ENCODE measurements at regions not wholly inside any gene's neighbourhood (a gene's known extent, or its start where the extent isn't known, plus 50 kb on each side); places are given as distances from the start of the nearest gene placed in this dataset.

- Histone ChIP-seq H3K36me3 (replicated peaks) (no peaks in the 10 kb centered on the region), H3K4me3 (ENCODE audit: low read depth, low read length) (no peak overlapping the region), H3K27ac (no peak overlapping the region), H3K27me3 (replicated peaks) (no peaks in the 10 kb centered on the region)
- in situ Hi-C loops (cut with HindIII; ENCODE audit: low pct_ligation_motif_present, low sequenced_read_pairs), result no loop called here
- TF ChIP-seq, protein P1, sequence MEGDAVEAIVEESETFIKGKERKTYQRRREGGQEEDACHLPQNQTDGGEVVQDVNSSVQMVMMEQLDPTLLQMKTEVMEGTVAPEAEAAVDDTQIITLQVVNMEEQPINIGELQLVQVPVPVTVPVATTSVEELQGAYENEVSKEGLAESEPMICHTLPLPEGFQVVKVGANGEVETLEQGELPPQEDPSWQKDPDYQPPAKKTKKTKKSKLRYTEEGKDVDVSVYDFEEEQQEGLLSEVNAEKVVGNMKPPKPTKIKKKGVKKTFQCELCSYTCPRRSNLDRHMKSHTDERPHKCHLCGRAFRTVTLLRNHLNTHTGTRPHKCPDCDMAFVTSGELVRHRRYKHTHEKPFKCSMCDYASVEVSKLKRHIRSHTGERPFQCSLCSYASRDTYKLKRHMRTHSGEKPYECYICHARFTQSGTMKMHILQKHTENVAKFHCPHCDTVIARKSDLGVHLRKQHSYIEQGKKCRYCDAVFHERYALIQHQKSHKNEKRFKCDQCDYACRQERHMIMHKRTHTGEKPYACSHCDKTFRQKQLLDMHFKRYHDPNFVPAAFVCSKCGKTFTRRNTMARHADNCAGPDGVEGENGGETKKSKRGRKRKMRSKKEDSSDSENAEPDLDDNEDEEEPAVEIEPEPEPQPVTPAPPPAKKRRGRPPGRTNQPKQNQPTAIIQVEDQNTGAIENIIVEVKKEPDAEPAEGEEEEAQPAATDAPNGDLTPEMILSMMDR (IDR thresholded peaks at IDR 0.05; ENCODE audit: low read depth, low read length, missing control alignments), result no peak
- no peak for DNase-seq
Measured at GRCh38 chr10:78764846-78765430, 303.8 kb upstream of the ZMIZ1 start.

DNA sequence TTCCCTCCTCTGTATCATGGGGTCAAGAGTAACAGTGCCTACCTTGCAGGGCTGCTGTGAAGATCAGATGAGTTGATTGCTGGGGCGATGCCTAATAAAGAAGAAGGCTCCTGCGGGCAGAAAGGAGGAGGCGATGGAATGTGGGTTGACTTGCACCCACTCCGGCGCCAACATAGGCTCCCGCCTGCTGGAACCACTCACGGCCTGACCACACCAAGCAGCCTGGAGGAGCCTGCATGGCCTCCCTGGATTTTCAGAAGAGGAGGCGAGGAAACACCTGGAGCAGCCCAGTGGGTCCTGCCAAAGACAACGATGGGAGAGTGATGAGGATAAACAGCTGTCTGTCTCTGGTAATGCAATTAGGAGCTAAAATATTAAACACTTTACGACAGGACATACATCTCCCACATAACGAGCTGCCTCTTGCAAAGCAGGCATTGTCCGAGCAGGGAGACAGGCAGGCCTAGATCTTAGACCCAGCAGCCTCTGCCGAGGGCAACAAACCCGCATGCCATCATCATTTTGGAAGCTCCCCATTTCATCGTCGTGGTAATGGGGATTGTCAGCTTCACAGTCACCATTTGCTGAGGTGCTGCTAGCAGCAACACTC lies 302.9 kb upstream of the ZMIZ1 start:
- Histone ChIP-seq H3K27me3 (replicated peaks) (no peaks in the 10 kb centered on the region), H3K4me3 (ENCODE audit: low read depth, low read length) (no peak overlapping the region), H3K27ac (no peak overlapping the region), H3K36me3 (replicated peaks) (no peaks in the 10 kb centered on the region)
- no peak for DNase-seq
- in situ Hi-C loops (cut with HindIII; ENCODE audit: low pct_ligation_motif_present, low sequenced_read_pairs), result no loop called here
- TF ChIP-seq, protein P1 (IDR thresholded peaks at IDR 0.05; ENCODE audit: low read depth, low read length, missing control alignments), result no peak

DNA sequence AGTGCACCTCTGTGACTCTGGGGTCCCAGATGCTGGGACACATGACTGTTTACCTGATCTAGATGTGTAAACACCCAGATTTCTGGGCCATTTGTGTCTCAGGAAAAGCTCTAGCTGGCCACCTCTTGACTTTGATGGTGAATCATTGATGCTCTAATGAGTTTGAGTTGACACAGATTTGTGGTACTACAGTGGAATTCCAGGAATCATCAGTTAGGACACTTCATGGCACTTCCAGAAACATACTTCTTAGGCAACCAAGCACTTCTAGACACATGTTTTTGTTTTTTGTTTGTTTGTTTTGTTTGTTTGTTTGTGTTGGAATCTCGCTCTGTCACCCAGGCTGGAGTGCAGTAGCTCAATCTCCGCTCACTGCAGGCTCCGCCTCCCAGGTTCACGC lies 302.2 kb upstream of the ZMIZ1 start:
- no peak overlapping the region for H3K27ac ChIP-seq
- no peak overlapping the region for H3K4me3 ChIP-seq (ENCODE audit: low read depth, low read length)
- in situ Hi-C loops (cut with HindIII; ENCODE audit: low pct_ligation_motif_present, low sequenced_read_pairs), result no loop called here
- no peaks in the 10 kb centered on the region for H3K27me3 ChIP-seq (replicated peaks)
- TF ChIP-seq, protein P1 (IDR thresholded peaks at IDR 0.05; ENCODE audit: low read depth, low read length, missing control alignments), result no peak
- no peak for DNase-seq
- H3K36me3 ChIP-seq (replicated peaks), result no peaks in the 10 kb centered on the region

- in situ Hi-C loops (cut with HindIII; ENCODE audit: low pct_ligation_motif_present, low sequenced_read_pairs), result no loop called here
- H3K36me3 ChIP-seq (replicated peaks), result no peaks in the 10 kb centered on the region
- TF ChIP-seq, protein P1 (IDR thresholded peaks at IDR 0.05; ENCODE audit: low read depth, low read length, missing control alignments), result no peak
- H3K27me3 ChIP-seq (replicated peaks), result no peaks in the 10 kb centered on the region
- no peak overlapping the region for H3K27ac ChIP-seq
- H3K4me3 ChIP-seq (ENCODE audit: low read depth, low read length), result no peak overlapping the region
- DNase-seq, result no peak
Measured at GRCh38 chr10:78768041-78768835, 300.5 kb upstream of the ZMIZ1 start.

DNA sequence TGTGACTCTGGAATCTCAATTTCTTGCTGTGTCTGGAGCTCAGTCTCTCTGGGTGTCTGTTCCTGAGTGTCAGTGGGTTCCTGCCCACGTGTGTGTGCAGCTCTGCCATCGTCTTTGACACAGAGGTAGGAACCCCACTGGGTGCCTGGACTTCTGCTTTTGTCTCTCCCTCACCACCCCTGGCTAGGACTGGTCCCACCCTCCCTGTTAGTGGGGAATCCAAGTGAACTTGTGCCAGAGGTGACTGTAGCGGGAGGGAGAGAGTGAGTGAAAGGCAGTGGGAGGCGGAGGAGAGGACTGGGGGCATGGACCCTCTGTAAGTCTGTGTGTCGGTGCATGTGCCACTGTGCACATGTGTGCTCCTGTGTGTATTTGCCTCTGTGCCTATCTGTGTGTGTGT lies 299.9 kb upstream of the ZMIZ1 start:
- DNase-seq, result no peak
- in situ Hi-C loops (cut with HindIII; ENCODE audit: low pct_ligation_motif_present, low sequenced_read_pairs), result no loop called here
- Histone ChIP-seq H3K36me3 (replicated peaks) (no peaks in the 10 kb centered on the region), H3K27ac (no peak overlapping the region), H3K4me3 (ENCODE audit: low read depth, low read length) (no peak overlapping the region), H3K27me3 (replicated peaks) (no peaks in the 10 kb centered on the region)
- TF ChIP-seq, protein P1 (IDR thresholded peaks at IDR 0.05; ENCODE audit: low read depth, low read length, missing control alignments), result no peak

Measured in brain microvascular endothelial cell (primary cell).